ENCODE measurements at regions not wholly inside any gene's neighbourhood (a gene's known extent, or its start where the extent isn't known, plus 50 kb on each side); places are given as distances from the start of the nearest gene placed in this dataset.

GRCh38 chr13:22091222-22091970, 420.5 kb downstream of the FGF9 start:
- Histone ChIP-seq H3K9me3 (no peaks in the 10 kb centered on the region), H3K27ac (peak overlapping the region in 1 of 2 donors; percentile 0), H3K27me3 (no peaks in the 10 kb centered on the region), H3K36me3 (no peaks in the 10 kb centered on the region), H3K4me1 (no peaks in the 10 kb centered on the region), H3K4me3 (no peak overlapping the region)
- TF ChIP-seq, protein P1, sequence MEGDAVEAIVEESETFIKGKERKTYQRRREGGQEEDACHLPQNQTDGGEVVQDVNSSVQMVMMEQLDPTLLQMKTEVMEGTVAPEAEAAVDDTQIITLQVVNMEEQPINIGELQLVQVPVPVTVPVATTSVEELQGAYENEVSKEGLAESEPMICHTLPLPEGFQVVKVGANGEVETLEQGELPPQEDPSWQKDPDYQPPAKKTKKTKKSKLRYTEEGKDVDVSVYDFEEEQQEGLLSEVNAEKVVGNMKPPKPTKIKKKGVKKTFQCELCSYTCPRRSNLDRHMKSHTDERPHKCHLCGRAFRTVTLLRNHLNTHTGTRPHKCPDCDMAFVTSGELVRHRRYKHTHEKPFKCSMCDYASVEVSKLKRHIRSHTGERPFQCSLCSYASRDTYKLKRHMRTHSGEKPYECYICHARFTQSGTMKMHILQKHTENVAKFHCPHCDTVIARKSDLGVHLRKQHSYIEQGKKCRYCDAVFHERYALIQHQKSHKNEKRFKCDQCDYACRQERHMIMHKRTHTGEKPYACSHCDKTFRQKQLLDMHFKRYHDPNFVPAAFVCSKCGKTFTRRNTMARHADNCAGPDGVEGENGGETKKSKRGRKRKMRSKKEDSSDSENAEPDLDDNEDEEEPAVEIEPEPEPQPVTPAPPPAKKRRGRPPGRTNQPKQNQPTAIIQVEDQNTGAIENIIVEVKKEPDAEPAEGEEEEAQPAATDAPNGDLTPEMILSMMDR (IDR thresholded peaks at IDR 0.05): no peak
- DNase-seq (ENCODE audit: low spot score): no peak

GRCh38 chr13:22091971-22092300, 421.1 kb downstream of the FGF9 start:
- Histone ChIP-seq H3K36me3 (no peaks in the 10 kb centered on the region), H3K4me3 (no peak overlapping the region), H3K27me3 (no peaks in the 10 kb centered on the region), H3K27ac (no peak overlapping the region), H3K4me1 (no peaks in the 10 kb centered on the region), H3K9me3 (no peaks in the 10 kb centered on the region)
- TF ChIP-seq, protein P1 (IDR thresholded peaks at IDR 0.05): no peak
- DNase-seq (ENCODE audit: low spot score): no peak

DNA sequence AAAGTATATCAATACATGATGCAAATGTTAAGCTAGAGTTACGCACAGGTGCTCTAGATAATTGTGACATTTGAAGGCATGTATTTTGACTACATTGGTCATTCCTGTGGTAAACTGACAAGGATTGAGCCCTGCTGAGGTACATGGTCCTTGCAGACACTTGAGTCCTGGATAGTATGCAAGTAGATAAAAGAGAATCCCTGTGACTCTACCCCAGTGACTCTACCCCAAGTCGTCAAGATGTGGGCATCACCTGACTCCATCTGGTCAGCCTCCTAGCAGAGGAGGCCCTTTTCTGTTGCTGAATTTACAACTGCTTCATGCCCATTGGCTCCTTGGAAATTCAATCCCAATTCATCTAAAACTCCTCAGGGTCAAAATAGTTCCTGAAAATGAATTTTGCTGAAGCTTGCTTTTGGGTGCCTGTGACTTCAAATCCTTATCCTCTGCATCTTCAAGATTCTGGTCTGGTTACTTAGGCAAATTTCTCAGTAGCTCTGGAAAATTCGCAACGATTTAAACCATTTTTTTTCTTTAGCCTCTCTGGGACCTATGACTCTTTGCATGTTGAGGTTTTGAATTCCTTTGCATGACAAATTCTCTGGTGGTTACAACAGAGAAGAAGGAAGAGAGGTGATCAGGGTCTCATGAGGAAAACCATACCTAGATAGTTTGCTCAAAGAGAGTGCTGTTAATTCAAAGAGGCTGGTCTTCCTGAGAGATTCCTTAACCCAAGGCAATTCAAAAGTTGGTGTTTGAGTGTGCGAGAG, 422.1 kb downstream of the FGF9 start:
- TF ChIP-seq, protein P1 (IDR thresholded peaks at IDR 0.05): no peak

GRCh38 chr13:22095794-22096193, 424.9 kb downstream of the FGF9 start:
- H3K4me1 ChIP-seq: no peaks in the 10 kb centered on the region
- H3K9me3 ChIP-seq: no peaks in the 10 kb centered on the region
- no peaks in the 10 kb centered on the region for H3K36me3 ChIP-seq
- TF ChIP-seq, protein P1 (IDR thresholded peaks at IDR 0.05): no peak
- H3K4me3 ChIP-seq: no peak overlapping the region
- H3K27ac ChIP-seq: no peak overlapping the region
- DNase-seq (ENCODE audit: low spot score): no peak
- no peaks in the 10 kb centered on the region for H3K27me3 ChIP-seq

More for the DNA sequence above, 422.1 kb downstream of the FGF9 start:
- no peak for DNase-seq (ENCODE audit: low spot score)
- no peaks in the 10 kb centered on the region for H3K4me1 ChIP-seq
- no peak overlapping the region for H3K4me3 ChIP-seq
- no peaks in the 10 kb centered on the region for H3K9me3 ChIP-seq
- H3K27me3 ChIP-seq: no peaks in the 10 kb centered on the region
- H3K36me3 ChIP-seq: no peaks in the 10 kb centered on the region
- H3K27ac ChIP-seq: no peak overlapping the region

GRCh38 chr13:22099585-22099984, 428.7 kb downstream of the FGF9 start:
- TF ChIP-seq, protein P1 (IDR thresholded peaks at IDR 0.05): no peak

More at GRCh38 chr13:22099585-22099984, 428.7 kb downstream of the FGF9 start:
- H3K4me3 ChIP-seq: no peak overlapping the region
- H3K27me3 ChIP-seq: no peaks in the 10 kb centered on the region
- no peaks in the 10 kb centered on the region for H3K36me3 ChIP-seq
- H3K4me1 ChIP-seq: no peaks in the 10 kb centered on the region
- no peak for DNase-seq (ENCODE audit: low spot score)
- H3K27ac ChIP-seq: no peak overlapping the region
- H3K9me3 ChIP-seq: no peaks in the 10 kb centered on the region

Data from right atrium auricular region (tissue), 2 donors.